HEK293 (cell line): ENCODE measurements at regions not wholly inside any gene's neighbourhood (a gene's known extent, or its start where the extent isn't known, plus 50 kb on each side); places are given as distances from the start of the nearest gene placed in this dataset.

Experiments used
- CTCF ChIP-seq: fragments of 450-650 bp; formaldehyde crosslinking; IDR thresholded peaks from 2 replicates; pipeline ENCODE4 v1.5.1; 2016; ENCODE audit warnings: missing biosample characterization, missing genetic modification characterization
- GLIS2 ChIP-seq: fragments of 450-650 bp; formaldehyde crosslinking; IDR thresholded peaks from 2 replicates; pipeline ENCODE4 v1.5.1; 2016; ENCODE audit warnings: missing biosample characterization, missing genetic modification characterization
- SP2 ChIP-seq: fragments of 450-650 bp; formaldehyde crosslinking; IDR thresholded peaks from 2 replicates; pipeline ENCODE4 v1.5.1; 2016; ENCODE audit warnings: missing biosample characterization, missing genetic modification characterization
- YY1 ChIP-seq: fragments of 450-650 bp; formaldehyde crosslinking; IDR thresholded peaks from 2 replicates; pipeline ENCODE4 v1.5.1; 2018; ENCODE audit warnings: missing biosample characterization, missing genetic modification characterization
- ZNF175 ChIP-seq: fragments of 450-650 bp; formaldehyde crosslinking; IDR thresholded peaks from 2 replicates; pipeline ENCODE4 v1.5.1; 2016; ENCODE audit warnings: missing biosample characterization, missing genetic modification characterization
- ZNF2 ChIP-seq: fragments of 450-650 bp; formaldehyde crosslinking; IDR thresholded peaks from 2 replicates; pipeline ENCODE4 v1.5.1; 2016; ENCODE audit warnings: missing biosample characterization, missing genetic modification characterization
- ZNF76 ChIP-seq: fragments of 450-650 bp; formaldehyde crosslinking; IDR thresholded peaks from 2 replicates; pipeline ENCODE4; 2016; ENCODE audit warnings: low read depth, missing biosample characterization, missing genetic modification characterization, borderline replicate concordance

- TF ChIP-seq SP2 (tag by site-specific recombination): no peak
- TF ChIP-seq YY1: no peak
- no peak for TF ChIP-seq ZNF76
- no peak for TF ChIP-seq CTCF (tag by site-specific recombination)
- TF ChIP-seq ZNF175 (tag by site-specific recombination): no peak
- no peak for TF ChIP-seq GLIS2 (tag by site-specific recombination)
- TF ChIP-seq ZNF2 (tag by site-specific recombination): no peak
Measured at GRCh38 chr3:190242147-190242546, 80.1 kb downstream of the CLDN1 start.
